GM12873 (cell line): ENCODE measurements at regions not wholly inside any gene's neighbourhood (a gene's known extent, or its start where the extent isn't known, plus 50 kb on each side); places are given as distances from the start of the nearest gene placed in this dataset.

ENCODE experiments used
- CTCF ChIP-seq: IDR thresholded peaks from 2 replicates; pipeline ENCODE4 v1.5.1; 2012; ENCODE audit warnings: low read depth, mild to moderate bottlenecking, moderate library complexity, low read length, control low read depth; ENCODE audit not compliant: insufficient read depth; ENCODE audit errors: missing control alignments

- no peak for TF ChIP-seq CTCF
Measured at GRCh38 chr2:16060125-16060935, 120.0 kb downstream of the MYCN start.

GRCh38 chr2:16059393-16060016 is 119.2 kb downstream of the MYCN start:
- no peak for TF ChIP-seq CTCF

GRCh38 chr2:16058747-16059358 is 118.5 kb downstream of the MYCN start:
- no peak for TF ChIP-seq CTCF

- no peak for TF ChIP-seq CTCF
Measured at GRCh38 chr2:16058256-16058655, 117.9 kb downstream of the MYCN start.

GRCh38 chr2:16057661-16058060 is 117.3 kb downstream of the MYCN start:
- TF ChIP-seq CTCF = no peak

GRCh38 chr2:16055848-16056580 is 115.7 kb downstream of the MYCN start:
- TF ChIP-seq CTCF = no peak
